Gastrocnemius medialis (tissue), 4 donors: ENCODE measurements at regions not wholly inside any gene's neighbourhood (a gene's known extent, or its start where the extent isn't known, plus 50 kb on each side); places are given as distances from the start of the nearest gene placed in this dataset.
A peak's percentile ranks its signal among the peaks of the same experiment; 100 is the strongest.

Experiments used
- ATAC-seq, 2 donors: fragments of 150-250 bp; one replicate each; pipeline ENCODE4 v1.9.1; 2016
- DNase-seq, 2 donors: peaks; one replicate each; pipeline ENCODE4 v3.0.0-alpha.2; 2019
- H3K27ac ChIP-seq, 4 donors: fragments of 200-600 bp; sonication (generic); 1 replicate in 1 of 4; 2 replicates in 3 of 4; pipeline ENCODE4 v1.5.1; 2016 to 2018; ENCODE audit warnings: mild to moderate bottlenecking in 2 of 4, moderate library complexity in 1 of 4
- H3K27me3 ChIP-seq, 3 donors: fragments of 200-600 bp; sonication (generic) in 2 of 3; 1 replicate in 1 of 3; 2 replicates in 2 of 3; pipeline versions ENCODE4 v1.5.1 to v1.6.0; 2016 to 2019; ENCODE audit warnings: mild to moderate bottlenecking in 1 of 3, moderate library complexity in 1 of 3
- H3K36me3 ChIP-seq, 2 donors: fragments of 200-600 bp; sonication (generic) in 1 of 2; one replicate each; pipeline ENCODE4 v1.5.1; 2017 to 2018
- H3K4me1 ChIP-seq, 2 donors: fragments of 200-600 bp; sonication (generic) in 1 of 2; one replicate each; pipeline ENCODE4 v1.5.1; 2016 to 2017; ENCODE audit warnings: mild to moderate bottlenecking in 2 of 2
- H3K4me3 ChIP-seq, 4 donors: fragments of 200-600 bp; sonication (generic) in 3 of 4; 1 replicate in 1 of 4; 2 replicates in 3 of 4; pipeline ENCODE4 v1.5.1; 2016 to 2019; ENCODE audit warnings: mild to moderate bottlenecking in 2 of 4
- H3K9me3 ChIP-seq, 3 donors: fragments of 200-600 bp; sonication (generic) in 2 of 3; 1 replicate in 1 of 3; 2 replicates in 2 of 3; pipeline ENCODE4 v1.5.1; 2016 to 2019
- CTCF ChIP-seq, 5 experiments: fragments of 450-650 bp in 3 of 5; fragments of 200-600 bp in 2 of 5; sonication (generic) in 2 of 5; IDR thresholded peaks in 4 of 5; conservative IDR thresholded peaks in 1 of 5; 1 replicate in 4 of 5; 2 replicates in 1 of 5; pipeline ENCODE4 v1.5.1; 2016 to 2019; ENCODE audit warnings: antibody characterized with exemption in 5 of 5, mild to moderate bottlenecking in 3 of 5, moderate library complexity in 3 of 5
- POLR2A ChIP-seq, 2 donors: fragments of 450-650 bp; IDR thresholded peaks; one replicate each; pipeline ENCODE4 v1.6.1; 2017; ENCODE audit warnings: antibody characterized with exemption in 2 of 2, mild to moderate bottlenecking in 2 of 2, moderate library complexity in 2 of 2
- in situ Hi-C, 4 donors: fragments of 200-750 bp; cut with MboI; loops; one replicate each; pipeline versions ENCODE4 v1.15.0 to v1.8.0; 2017; ENCODE audit warnings: low sequenced_read_pairs in 4 of 4
- intact Hi-C: fragments of 100-400 bp; cut with DNase I; formaldehyde crosslinking; loops from one replicate; pipeline ENCODE4 v1.15.1; 2023; ENCODE audit warnings: low total_unique reads

- no peak overlapping the region for H3K4me3 ChIP-seq
- H3K27ac ChIP-seq: peak overlapping the region; percentile 91 to 99 (median 96)
- ATAC-seq (peak in 1 of 2 donors; percentile 38), DNase-seq (peak; percentile 56)
- no peaks in the 10 kb centered on the region for H3K9me3 ChIP-seq
- in situ Hi-C loops: loop anchor here in 1 of 4 donors (5.0 kb wide), 1 partner anchor 48 kb away; no protein-coding TSS in a partner anchor
- no peaks in the 10 kb centered on the region for H3K27me3 ChIP-seq
- TF ChIP-seq POLR2A (IDR thresholded peaks at IDR 0.05) (peak in 1 of 2 donors; percentile 62), CTCF (IDR thresholded peaks at IDR 0.05 in 4 of 5, conservative IDR thresholded peaks at IDR 0.05 in 1 of 5) (no peak)
- no peaks in the 10 kb centered on the region for H3K36me3 ChIP-seq
- intact Hi-C loops: loop anchor here (5.0 kb wide), 3 partner anchors 142 to 307 kb away; no protein-coding TSS in a partner anchor
- peaks cover 32 to 36% of the 10 kb centered on the region in 2 donors for H3K4me1 ChIP-seq
Observed at GRCh38 chr10:29948881-29949355, 110.5 kb downstream of the JCAD start.

- TF ChIP-seq POLR2A (IDR thresholded peaks at IDR 0.05) (peak in 1 of 2 donors; percentile 46), CTCF (IDR thresholded peaks at IDR 0.05 in 4 of 5, conservative IDR thresholded peaks at IDR 0.05 in 1 of 5) (peak in 4 of 5 experiments; percentile 21 to 38 (median 26))
- H3K9me3 ChIP-seq: no peaks in the 10 kb centered on the region
- H3K27me3 ChIP-seq: no peaks in the 10 kb centered on the region
- intact Hi-C loops: loop anchor here (1.0 to 5.0 kb wide), 6 partner anchors 22 to 305 kb away; no protein-coding TSS in a partner anchor
- H3K4me1 ChIP-seq: peaks cover 32 to 36% of the 10 kb centered on the region in 2 donors
- H3K27ac ChIP-seq: peak overlapping the region; percentile 91 to 99 (median 96)
- no peaks in the 10 kb centered on the region for H3K36me3 ChIP-seq
- peak; percentile 83 to 86 for DNase-seq
- peak overlapping the region; percentile 11 to 39 (median 24) for H3K4me3 ChIP-seq
- in situ Hi-C loops: loop anchor here in 1 of 4 donors (5.0 kb wide), 1 partner anchor 50 kb away; no protein-coding TSS in a partner anchor
- ATAC-seq: peak; percentile 72 to 76
Observed at GRCh38 chr10:29947701-29948060, 111.7 kb downstream of the JCAD start.

- peaks cover 32 to 36% of the 10 kb centered on the region in 2 donors for H3K4me1 ChIP-seq
- peak; percentile 84 to 93 for DNase-seq
Observed at GRCh38 chr10:29946953-29947700, 112.3 kb downstream of the JCAD start.

GRCh38 chr10:29946614-29946952 is 112.8 kb downstream of the JCAD start:
- H3K36me3 ChIP-seq: no peaks in the 10 kb centered on the region
- TF ChIP-seq CTCF (IDR thresholded peaks at IDR 0.05 in 4 of 5, conservative IDR thresholded peaks at IDR 0.05 in 1 of 5): no peak
- TF ChIP-seq POLR2A (IDR thresholded peaks at IDR 0.05): peak; percentile 53 to 81
- in situ Hi-C loops: loop anchor here in 1 of 4 donors (5.0 kb wide), 1 partner anchor 51 kb away; no protein-coding TSS in a partner anchor
- H3K27ac ChIP-seq: peak overlapping the region; percentile 91 to 99 (median 96)
- no peak for DNase-seq
- peak overlapping the region in 1 of 4 donors; percentile 14 for H3K4me3 ChIP-seq
- peaks cover 32 to 36% of the 10 kb centered on the region in 2 donors for H3K4me1 ChIP-seq
- ATAC-seq: no peak
- intact Hi-C loops: loop anchor here (1.0 to 5.0 kb wide), 4 partner anchors 55 to 304 kb away; no protein-coding TSS in a partner anchor
- no peaks in the 10 kb centered on the region for H3K27me3 ChIP-seq
- no peaks in the 10 kb centered on the region for H3K9me3 ChIP-seq

More at GRCh38 chr10:29946953-29947700, 112.3 kb downstream of the JCAD start:
- intact Hi-C loops: loop anchor here (1.0 to 5.0 kb wide), 7 partner anchors 22 to 305 kb away; no protein-coding TSS in a partner anchor
- no peaks in the 10 kb centered on the region for H3K36me3 ChIP-seq
- TF ChIP-seq POLR2A (IDR thresholded peaks at IDR 0.05) (peak; percentile 25 to 60), CTCF (IDR thresholded peaks at IDR 0.05 in 4 of 5, conservative IDR thresholded peaks at IDR 0.05 in 1 of 5) (no peak)
- no peaks in the 10 kb centered on the region for H3K27me3 ChIP-seq
- peak overlapping the region; percentile 14 to 39 (median 24) for H3K4me3 ChIP-seq
- peak; percentile 84 to 87 for ATAC-seq
- H3K27ac ChIP-seq: peak overlapping the region; percentile 91 to 99 (median 96)
- in situ Hi-C loops: loop anchor here in 1 of 4 donors (5.0 kb wide), 1 partner anchor 50 kb away; no protein-coding TSS in a partner anchor
- no peaks in the 10 kb centered on the region for H3K9me3 ChIP-seq
